ENCODE measurements at regions not wholly inside any gene's neighbourhood (a gene's known extent, or its start where the extent isn't known, plus 50 kb on each side); places are given as distances from the start of the nearest gene placed in this dataset.

DNA sequence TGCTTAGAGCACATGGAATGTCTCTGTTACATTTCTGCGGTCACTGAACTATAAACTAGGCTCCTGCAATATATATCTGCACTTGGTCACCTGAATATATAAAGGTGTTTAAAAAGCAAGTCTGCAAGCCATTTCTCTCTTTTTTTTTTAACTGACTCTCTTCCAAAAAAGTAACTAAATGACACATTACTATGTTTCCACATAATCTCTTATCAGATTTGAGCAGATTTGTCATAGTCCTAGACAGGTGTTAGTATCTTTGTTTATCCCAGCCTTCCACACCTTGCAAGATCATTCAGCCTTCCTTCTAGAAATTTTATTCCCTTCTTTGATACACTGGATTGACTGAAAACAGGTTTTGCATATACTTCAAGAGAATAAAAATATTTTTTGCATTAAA, 86.7 kb upstream of the KLF7 start:
- TF ChIP-seq, protein P1, sequence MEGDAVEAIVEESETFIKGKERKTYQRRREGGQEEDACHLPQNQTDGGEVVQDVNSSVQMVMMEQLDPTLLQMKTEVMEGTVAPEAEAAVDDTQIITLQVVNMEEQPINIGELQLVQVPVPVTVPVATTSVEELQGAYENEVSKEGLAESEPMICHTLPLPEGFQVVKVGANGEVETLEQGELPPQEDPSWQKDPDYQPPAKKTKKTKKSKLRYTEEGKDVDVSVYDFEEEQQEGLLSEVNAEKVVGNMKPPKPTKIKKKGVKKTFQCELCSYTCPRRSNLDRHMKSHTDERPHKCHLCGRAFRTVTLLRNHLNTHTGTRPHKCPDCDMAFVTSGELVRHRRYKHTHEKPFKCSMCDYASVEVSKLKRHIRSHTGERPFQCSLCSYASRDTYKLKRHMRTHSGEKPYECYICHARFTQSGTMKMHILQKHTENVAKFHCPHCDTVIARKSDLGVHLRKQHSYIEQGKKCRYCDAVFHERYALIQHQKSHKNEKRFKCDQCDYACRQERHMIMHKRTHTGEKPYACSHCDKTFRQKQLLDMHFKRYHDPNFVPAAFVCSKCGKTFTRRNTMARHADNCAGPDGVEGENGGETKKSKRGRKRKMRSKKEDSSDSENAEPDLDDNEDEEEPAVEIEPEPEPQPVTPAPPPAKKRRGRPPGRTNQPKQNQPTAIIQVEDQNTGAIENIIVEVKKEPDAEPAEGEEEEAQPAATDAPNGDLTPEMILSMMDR (conservative IDR thresholded peaks at IDR 0.05) = no peak
- no peak for TF ChIP-seq ZFX (IDR thresholded peaks at IDR 0.05)

All from C4-2B (cell line).